Right renal pelvis (tissue), 4 donors: ENCODE measurements at regions not wholly inside any gene's neighbourhood (a gene's known extent, or its start where the extent isn't known, plus 50 kb on each side); places are given as distances from the start of the nearest gene placed in this dataset.

Source experiments
- DNase-seq, 4 donors: peaks; one replicate each; pipeline ENCODE4 v3.0.0-alpha.2; 2013; ENCODE audit warnings: low read depth in 4 of 4, low spot score in 3 of 4, missing footprints in 1 of 4

DNA sequence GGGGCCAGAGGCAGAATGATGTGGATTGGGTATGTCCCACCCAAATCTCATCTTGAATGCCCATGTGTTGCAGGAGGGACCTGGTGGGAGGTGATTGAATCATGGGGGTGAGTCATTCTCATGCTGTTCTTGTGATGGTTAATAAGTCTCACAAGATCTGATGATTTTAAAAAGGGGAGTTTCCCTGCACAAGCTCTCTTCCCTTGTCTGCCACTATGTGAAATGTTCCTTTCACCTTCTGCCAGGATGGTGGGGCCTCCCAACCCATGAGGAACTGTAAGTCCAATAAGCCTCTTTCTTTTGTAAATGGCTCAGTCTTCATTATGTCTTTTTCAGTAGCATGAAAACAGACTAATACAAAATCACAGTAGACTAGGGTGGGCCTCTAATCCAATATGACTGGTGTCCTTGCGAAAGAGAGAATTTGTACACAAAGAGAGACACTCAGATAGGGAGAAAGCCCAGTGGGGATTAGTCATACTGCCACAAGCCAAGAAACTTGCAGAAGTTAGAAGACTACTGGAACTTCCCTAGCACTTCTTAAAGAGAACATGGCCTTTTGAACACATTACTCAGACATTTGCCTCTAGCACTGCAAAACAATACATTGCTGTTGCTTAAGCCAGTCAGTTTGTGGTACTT lies 68.4 kb downstream of the ANXA1 start:
- no peak for DNase-seq

GRCh38 chr9:73223594-73223993 lies 71.9 kb downstream of the ANXA1 start:
- DNase-seq, result no peak

GRCh38 chr9:73229543-73229942 lies 77.9 kb downstream of the ANXA1 start:
- DNase-seq, result no peak

DNA sequence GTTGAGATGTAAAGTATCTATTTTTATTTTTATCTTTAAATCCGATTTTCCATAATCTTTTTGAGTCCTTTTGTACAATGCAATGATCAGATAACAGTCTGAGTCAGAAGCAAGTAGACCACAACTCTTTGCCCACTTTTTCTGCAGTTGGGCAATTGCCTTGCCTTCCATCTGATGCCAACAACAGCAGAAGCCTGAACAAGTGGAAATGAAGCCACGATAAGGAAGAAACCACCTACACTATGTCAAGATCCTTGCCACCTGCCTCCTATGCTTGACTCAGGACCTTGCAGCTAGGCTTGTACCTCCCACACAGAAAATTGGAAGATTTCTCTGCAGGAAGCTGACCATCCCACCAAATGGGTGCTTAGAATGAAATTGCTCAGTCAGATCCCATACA lies 78.6 kb downstream of the ANXA1 start:
- DNase-seq, result no peak

- DNase-seq, result no peak
These were observed 79.5 kb downstream of the ANXA1 start for GRCh38 chr9:73231203-73231602.

DNA sequence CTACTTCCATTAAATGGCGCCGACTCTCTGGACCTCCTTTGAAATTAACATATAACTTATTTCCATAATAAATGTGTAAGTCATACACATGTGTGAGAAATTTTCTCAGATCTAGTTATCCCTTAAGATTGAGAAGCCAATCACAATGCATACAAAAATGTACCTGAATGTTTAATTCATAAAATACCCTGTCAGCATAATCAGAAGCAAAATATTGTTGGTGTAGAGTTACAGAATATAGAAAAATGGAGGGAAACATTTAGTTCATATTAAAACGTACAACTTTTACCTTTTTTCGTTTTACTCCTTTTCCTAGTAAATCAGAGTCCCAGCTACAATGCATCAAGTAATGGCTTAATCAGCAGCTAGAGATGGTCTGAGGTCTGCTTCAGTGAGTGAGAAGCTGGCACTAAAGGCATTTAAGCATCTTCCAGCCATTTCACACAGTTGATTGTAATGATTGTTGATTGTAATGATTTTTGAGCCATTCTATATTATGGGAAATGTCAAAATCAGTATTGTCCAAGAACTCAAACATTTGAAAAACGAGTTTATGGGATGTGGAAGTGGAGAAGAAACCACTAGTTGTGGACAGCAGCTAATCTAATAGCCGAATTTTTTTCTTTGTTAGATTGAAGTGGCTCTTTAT lies 81.8 kb downstream of the ANXA1 start:
- DNase-seq, result no peak

DNA sequence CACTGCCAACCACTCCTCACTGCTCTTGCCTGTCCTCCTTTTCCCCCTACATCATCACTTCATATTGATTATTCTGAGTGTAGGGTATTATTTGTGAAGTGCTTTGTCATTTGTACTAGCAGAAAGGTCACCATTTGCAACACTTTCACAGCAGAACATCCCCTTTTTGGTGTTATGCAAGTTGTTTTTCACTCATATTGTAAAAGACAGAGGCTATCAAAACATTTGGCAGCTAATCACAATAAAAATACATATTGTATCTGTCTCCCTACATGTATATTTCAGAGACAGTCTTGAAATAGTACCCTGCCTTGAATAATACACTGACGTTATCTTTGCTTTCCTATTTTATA lies 82.3 kb downstream of the ANXA1 start:
- no peak for DNase-seq

- DNase-seq, result no peak
These were observed 85.5 kb downstream of the ANXA1 start for GRCh38 chr9:73237140-73237539.

DNA sequence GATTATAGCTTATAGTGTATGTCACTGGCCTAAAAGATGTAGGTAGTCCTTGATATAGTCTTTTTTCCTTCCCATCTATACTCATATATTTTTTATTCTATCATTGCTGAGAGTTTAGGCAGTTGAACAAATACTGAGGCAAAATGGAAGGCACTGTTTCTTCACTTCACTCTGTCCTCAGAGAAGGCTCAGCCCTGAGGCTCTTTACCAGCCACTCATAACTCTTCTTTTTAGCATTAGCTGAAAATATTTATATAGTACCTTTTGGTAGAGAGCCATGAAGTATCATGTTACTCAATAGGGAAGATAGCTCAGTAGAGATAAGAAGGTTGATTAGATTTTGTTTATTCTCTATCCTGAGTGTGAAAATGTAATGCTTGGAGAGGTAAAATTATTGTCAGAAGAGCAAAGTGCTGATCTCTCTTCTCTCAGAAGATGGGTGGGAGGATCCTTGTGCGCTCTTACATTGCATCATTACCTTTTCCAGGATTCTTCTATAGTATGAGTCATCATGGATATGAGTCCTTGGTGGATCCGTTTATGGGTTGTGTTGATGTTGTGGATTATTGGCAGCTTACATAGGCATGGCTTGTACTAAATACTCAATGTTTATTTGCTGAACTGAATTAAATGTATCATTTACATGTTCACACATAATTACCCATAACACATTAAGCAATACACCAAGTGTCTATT lies 88.1 kb downstream of the ANXA1 start:
- DNase-seq, result no peak

GRCh38 chr9:73243078-73243477 lies 91.4 kb downstream of the ANXA1 start:
- DNase-seq, result no peak

GRCh38 chr9:73259086-73259696 lies 107.5 kb downstream of the ANXA1 start:
- no peak for DNase-seq

GRCh38 chr9:73260506-73260905 lies 108.8 kb downstream of the ANXA1 start:
- no peak for DNase-seq

GRCh38 chr9:73264631-73265030 lies 113.0 kb downstream of the ANXA1 start:
- DNase-seq, result no peak

- DNase-seq, result no peak
These were observed 114.2 kb downstream of the ANXA1 start for GRCh38 chr9:73265876-73266275.

GRCh38 chr9:73269430-73270101 lies 117.9 kb downstream of the ANXA1 start:
- DNase-seq, result peak in 1 of 4 donors; percentile 0

- no peak for DNase-seq
These were observed 119.5 kb downstream of the ANXA1 start for GRCh38 chr9:73270967-73271721.

GRCh38 chr9:73280113-73280512 lies 128.4 kb downstream of the ANXA1 start:
- no peak for DNase-seq

- DNase-seq, result no peak
These were observed 132.7 kb downstream of the ANXA1 start for GRCh38 chr9:73284377-73284776.

DNA sequence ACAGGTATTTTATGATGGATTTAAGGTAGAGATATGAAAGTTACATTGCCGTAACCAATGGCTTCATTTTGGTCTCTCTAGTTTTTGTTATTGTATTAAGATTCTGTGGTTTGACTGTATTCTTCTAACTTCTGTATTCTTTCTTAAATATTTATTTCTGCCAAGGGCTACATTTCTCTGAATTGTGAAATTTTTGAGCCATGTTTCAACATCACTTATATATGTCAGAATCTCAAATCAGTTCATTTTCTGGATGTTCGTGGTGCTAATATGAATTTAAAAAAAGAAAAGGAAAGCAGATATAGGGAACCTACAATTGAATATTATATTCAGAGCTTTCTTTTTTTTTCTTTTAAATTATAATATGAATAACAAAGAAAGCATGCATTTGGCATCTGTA lies 142.7 kb downstream of the ANXA1 start:
- DNase-seq, result no peak

DNA sequence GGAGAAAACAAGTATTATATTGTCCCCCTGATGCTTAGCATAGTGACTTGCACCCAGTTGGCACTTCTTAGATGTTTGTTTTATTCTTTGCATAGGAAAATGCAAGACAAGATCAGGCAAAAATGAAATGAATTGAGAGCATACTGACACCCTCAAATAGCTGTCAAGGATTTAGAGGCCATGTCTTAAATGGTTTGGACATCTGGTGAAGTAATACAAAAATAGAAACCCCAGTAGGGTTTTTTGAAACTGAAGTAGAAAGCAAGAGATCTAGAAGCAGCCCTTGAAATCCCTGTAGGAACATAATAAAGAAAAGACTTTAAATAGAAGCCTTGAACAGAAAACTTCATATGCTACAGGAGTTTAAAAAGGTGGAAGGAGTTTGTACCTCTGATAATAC lies 174.3 kb downstream of the ANXA1 start:
- DNase-seq, result no peak
